Anterior cingulate cortex (tissue), 58 donors: ENCODE measurements at regions not wholly inside any gene's neighbourhood (a gene's known extent, or its start where the extent isn't known, plus 50 kb on each side); places are given as distances from the start of the nearest gene placed in this dataset.

ENCODE experiments used
- DNase-seq, 58 donors: peaks; one replicate each; lab custom pipeline; 2025; lab: John Stamatoyannopoulos, UW

- no peak for DNase-seq
These were observed 148.5 kb upstream of the PDZRN3 start for GRCh38 chr3:73773233-73773632.

GRCh38 chr3:73772076-73772886 lies 147.5 kb upstream of the PDZRN3 start:
- no peak for DNase-seq

- peak in 1 of 58 donors; percentile 22 for DNase-seq
These were observed 144.0 kb upstream of the PDZRN3 start for GRCh38 chr3:73768524-73769308.

GRCh38 chr3:73766599-73767381 lies 142.0 kb upstream of the PDZRN3 start:
- DNase-seq: peak in 1 of 58 donors; percentile 0

GRCh38 chr3:73765878-73766545 lies 141.3 kb upstream of the PDZRN3 start:
- no peak for DNase-seq

GRCh38 chr3:73762855-73763254 lies 138.1 kb upstream of the PDZRN3 start:
- no peak for DNase-seq

GRCh38 chr3:73759297-73759711 lies 134.6 kb upstream of the PDZRN3 start:
- no peak for DNase-seq

- no peak for DNase-seq
These were observed 132.8 kb upstream of the PDZRN3 start for GRCh38 chr3:73757536-73757935.

- DNase-seq: no peak
These were observed 129.2 kb upstream of the PDZRN3 start for GRCh38 chr3:73753985-73754384.

- DNase-seq: no peak
These were observed 127.6 kb upstream of the PDZRN3 start for GRCh38 chr3:73752338-73752737.

- DNase-seq: no peak
These were observed 121.9 kb upstream of the PDZRN3 start for GRCh38 chr3:73746623-73747022.

- DNase-seq: peak in 1 of 58 donors; percentile 36
These were observed 120.9 kb upstream of the PDZRN3 start for GRCh38 chr3:73745526-73746191.

- no peak for DNase-seq
These were observed 118.8 kb upstream of the PDZRN3 start for GRCh38 chr3:73743551-73743950.

GRCh38 chr3:73739791-73740453 lies 115.2 kb upstream of the PDZRN3 start:
- peak in 4 of 58 donors; percentile 5 to 33 (median 10) for DNase-seq

GRCh38 chr3:73738711-73739110 lies 114.0 kb upstream of the PDZRN3 start:
- no peak for DNase-seq

- no peak for DNase-seq
These were observed 109.7 kb upstream of the PDZRN3 start for GRCh38 chr3:73734211-73735089.

GRCh38 chr3:73733746-73734145 lies 109.0 kb upstream of the PDZRN3 start:
- no peak for DNase-seq

GRCh38 chr3:73729969-73730440 lies 105.3 kb upstream of the PDZRN3 start:
- no peak for DNase-seq
